A549 (cell line): ENCODE measurements at regions not wholly inside any gene's neighbourhood (a gene's known extent, or its start where the extent isn't known, plus 50 kb on each side); places are given as distances from the start of the nearest gene placed in this dataset.

Experiments used
- CBX2 ChIP-seq: fragments of 200-600 bp; sonication (generic); IDR thresholded peaks from 2 replicates; pipeline ENCODE4 v1.6.1; 2016; ENCODE audit warnings: low read depth, mild to moderate bottlenecking, borderline replicate concordance
- JUN ChIP-seq, 2 experiments: fragments of >200 bp; sonication (Bioruptor Twin); formaldehyde crosslinking; IDR thresholded peaks; 2 replicates in 1 of 2; 3 replicates in 1 of 2; pipeline ENCODE4 v1.6.1; 2016 to 2017
- MAZ ChIP-seq: fragments of 150-350 bp; IDR thresholded peaks from 2 replicates; pipeline ENCODE4 v1.6.1; 2014; ENCODE audit warnings: antibody characterized with exemption, low read depth, low read length, borderline replicate concordance
- MYC ChIP-seq: IDR thresholded peaks from 2 replicates; pipeline ENCODE4 v1.6.1; 2012; ENCODE audit warnings: mild to moderate bottlenecking, inconsistent platforms, low read length, improper control_type of control experiment, borderline replicate concordance
- RAD21 ChIP-seq, 2 experiments: fragments of >200 bp in 1 of 2; sonication (Bioruptor Twin) in 1 of 2; formaldehyde crosslinking in 1 of 2; IDR thresholded peaks in 1 of 2; conservative IDR thresholded peaks in 1 of 2; 2 replicates in 1 of 2; 3 replicates in 1 of 2; pipeline ENCODE4 v1.6.1; 2012 to 2018; ENCODE audit warnings: inconsistent platforms in 1 of 2
- RFX5 ChIP-seq: fragments of 450-650 bp; IDR thresholded peaks from 2 replicates; pipeline ENCODE4 v1.7.1; 2014; ENCODE audit warnings: antibody characterized with exemption, mild to moderate bottlenecking, moderate library complexity
- RNF2 ChIP-seq: fragments of 200-600 bp; sonication (generic); IDR thresholded peaks from 2 replicates; pipeline ENCODE4 v1.6.1; 2016; ENCODE audit warnings: low read depth, mild to moderate bottlenecking, antibody characterized with exemption, moderate library complexity, borderline replicate concordance
- SREBF2 ChIP-seq: fragments of 450-650 bp; IDR thresholded peaks from 2 replicates; pipeline ENCODE4 v1.6.1; 2014; ENCODE audit warnings: mild to moderate bottlenecking, moderate library complexity
- TFCP2L1 ChIP-seq: fragments of 250-450 bp; sonication (Bioruptor Pico); IDR thresholded peaks from 2 replicates; pipeline ENCODE4 v1.5.0; 2021; ENCODE audit warnings: mild to moderate bottlenecking
- ZC3H11A ChIP-seq: fragments of 450-650 bp; IDR thresholded peaks from 2 replicates; pipeline ENCODE4 v1.6.1; 2014; ENCODE audit warnings: antibody characterized with exemption, mild to moderate bottlenecking
- TF ChIP-seq, protein P1 (sequence below): fragments of >200 bp; sonication (Bioruptor Twin); formaldehyde crosslinking; IDR thresholded peaks from 3 replicates; pipeline ENCODE4 v1.5.1; 2016
- TF ChIP-seq, protein P2 (sequence below): IDR thresholded peaks from 2 replicates; pipeline ENCODE4 v1.6.1; 2012; ENCODE audit warnings: low read depth, borderline replicate concordance
- TF ChIP-seq, protein P3 (sequence below): fragments of 200-600 bp; sonication (generic); IDR thresholded peaks from 2 replicates; pipeline ENCODE4 v1.6.1; 2016; ENCODE audit warnings: antibody characterized with exemption, mild to moderate bottlenecking, moderate library complexity
- TF ChIP-seq, protein P4 (sequence below): fragments of 450-650 bp; IDR thresholded peaks from 2 replicates; pipeline ENCODE4 v1.6.1; 2014; ENCODE audit warnings: antibody characterized with exemption

DNA sequence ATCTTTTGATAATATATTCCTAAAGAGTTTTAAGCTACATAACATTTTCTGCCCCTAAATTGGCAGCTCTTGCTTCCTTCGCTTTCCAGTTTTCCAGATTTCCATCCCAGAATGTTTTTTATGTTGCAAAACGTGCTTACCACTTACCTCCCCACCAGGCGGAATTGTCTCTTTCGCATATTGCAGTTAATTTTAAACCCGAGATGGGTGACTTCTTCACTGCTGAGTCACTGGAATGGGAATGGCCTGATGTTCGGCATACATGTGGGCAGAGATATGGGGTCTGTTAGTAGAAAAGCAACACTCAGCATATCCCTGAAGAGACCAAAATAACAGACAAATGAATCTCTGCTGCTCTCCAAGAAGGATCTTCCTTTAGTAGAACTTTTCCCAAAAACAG, 491.2 kb downstream of the PREX1 start:
- TF ChIP-seq MYC (no peak), RNF2 (no peak), RAD21 (conservative IDR thresholded peaks at IDR 0.05 in 1 of 2, IDR thresholded peaks at IDR 0.05 in 1 of 2) (no peak), MAZ (no peak), TFCP2L1 (no peak), RFX5 (no peak), CBX2 (no peak), JUN (IDR thresholded peaks at IDR 0.05) (no peak), SREBF2 (no peak), ZC3H11A (no peak)
- TF ChIP-seq, protein P1, sequence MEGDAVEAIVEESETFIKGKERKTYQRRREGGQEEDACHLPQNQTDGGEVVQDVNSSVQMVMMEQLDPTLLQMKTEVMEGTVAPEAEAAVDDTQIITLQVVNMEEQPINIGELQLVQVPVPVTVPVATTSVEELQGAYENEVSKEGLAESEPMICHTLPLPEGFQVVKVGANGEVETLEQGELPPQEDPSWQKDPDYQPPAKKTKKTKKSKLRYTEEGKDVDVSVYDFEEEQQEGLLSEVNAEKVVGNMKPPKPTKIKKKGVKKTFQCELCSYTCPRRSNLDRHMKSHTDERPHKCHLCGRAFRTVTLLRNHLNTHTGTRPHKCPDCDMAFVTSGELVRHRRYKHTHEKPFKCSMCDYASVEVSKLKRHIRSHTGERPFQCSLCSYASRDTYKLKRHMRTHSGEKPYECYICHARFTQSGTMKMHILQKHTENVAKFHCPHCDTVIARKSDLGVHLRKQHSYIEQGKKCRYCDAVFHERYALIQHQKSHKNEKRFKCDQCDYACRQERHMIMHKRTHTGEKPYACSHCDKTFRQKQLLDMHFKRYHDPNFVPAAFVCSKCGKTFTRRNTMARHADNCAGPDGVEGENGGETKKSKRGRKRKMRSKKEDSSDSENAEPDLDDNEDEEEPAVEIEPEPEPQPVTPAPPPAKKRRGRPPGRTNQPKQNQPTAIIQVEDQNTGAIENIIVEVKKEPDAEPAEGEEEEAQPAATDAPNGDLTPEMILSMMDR: no peak
- TF ChIP-seq, protein P2, sequence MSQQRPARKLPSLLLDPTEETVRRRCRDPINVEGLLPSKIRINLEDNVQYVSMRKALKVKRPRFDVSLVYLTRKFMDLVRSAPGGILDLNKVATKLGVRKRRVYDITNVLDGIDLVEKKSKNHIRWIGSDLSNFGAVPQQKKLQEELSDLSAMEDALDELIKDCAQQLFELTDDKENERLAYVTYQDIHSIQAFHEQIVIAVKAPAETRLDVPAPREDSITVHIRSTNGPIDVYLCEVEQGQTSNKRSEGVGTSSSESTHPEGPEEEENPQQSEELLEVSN: no peak
- TF ChIP-seq, protein P3, sequence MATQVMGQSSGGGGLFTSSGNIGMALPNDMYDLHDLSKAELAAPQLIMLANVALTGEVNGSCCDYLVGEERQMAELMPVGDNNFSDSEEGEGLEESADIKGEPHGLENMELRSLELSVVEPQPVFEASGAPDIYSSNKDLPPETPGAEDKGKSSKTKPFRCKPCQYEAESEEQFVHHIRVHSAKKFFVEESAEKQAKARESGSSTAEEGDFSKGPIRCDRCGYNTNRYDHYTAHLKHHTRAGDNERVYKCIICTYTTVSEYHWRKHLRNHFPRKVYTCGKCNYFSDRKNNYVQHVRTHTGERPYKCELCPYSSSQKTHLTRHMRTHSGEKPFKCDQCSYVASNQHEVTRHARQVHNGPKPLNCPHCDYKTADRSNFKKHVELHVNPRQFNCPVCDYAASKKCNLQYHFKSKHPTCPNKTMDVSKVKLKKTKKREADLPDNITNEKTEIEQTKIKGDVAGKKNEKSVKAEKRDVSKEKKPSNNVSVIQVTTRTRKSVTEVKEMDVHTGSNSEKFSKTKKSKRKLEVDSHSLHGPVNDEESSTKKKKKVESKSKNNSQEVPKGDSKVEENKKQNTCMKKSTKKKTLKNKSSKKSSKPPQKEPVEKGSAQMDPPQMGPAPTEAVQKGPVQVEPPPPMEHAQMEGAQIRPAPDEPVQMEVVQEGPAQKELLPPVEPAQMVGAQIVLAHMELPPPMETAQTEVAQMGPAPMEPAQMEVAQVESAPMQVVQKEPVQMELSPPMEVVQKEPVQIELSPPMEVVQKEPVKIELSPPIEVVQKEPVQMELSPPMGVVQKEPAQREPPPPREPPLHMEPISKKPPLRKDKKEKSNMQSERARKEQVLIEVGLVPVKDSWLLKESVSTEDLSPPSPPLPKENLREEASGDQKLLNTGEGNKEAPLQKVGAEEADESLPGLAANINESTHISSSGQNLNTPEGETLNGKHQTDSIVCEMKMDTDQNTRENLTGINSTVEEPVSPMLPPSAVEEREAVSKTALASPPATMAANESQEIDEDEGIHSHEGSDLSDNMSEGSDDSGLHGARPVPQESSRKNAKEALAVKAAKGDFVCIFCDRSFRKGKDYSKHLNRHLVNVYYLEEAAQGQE: no peak
- TF ChIP-seq, protein P4, sequence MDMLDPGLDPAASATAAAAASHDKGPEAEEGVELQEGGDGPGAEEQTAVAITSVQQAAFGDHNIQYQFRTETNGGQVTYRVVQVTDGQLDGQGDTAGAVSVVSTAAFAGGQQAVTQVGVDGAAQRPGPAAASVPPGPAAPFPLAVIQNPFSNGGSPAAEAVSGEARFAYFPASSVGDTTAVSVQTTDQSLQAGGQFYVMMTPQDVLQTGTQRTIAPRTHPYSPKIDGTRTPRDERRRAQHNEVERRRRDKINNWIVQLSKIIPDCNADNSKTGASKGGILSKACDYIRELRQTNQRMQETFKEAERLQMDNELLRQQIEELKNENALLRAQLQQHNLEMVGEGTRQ: no peak
